Ovary (tissue), 3 donors: ENCODE measurements at regions not wholly inside any gene's neighbourhood (a gene's known extent, or its start where the extent isn't known, plus 50 kb on each side); places are given as distances from the start of the nearest gene placed in this dataset.

Experiments used
- EP300 ChIP-seq: sonication (generic); formaldehyde crosslinking; IDR thresholded peaks from one replicate; pipeline ENCODE4 v1.6.1; 2017; ENCODE audit warnings: antibody characterized with exemption
- TF ChIP-seq, protein P1 (sequence below), 3 donors: fragments of 450-650 bp in 2 of 3; fragments of 200-600 bp in 1 of 3; IDR thresholded peaks; one replicate each; pipeline versions ENCODE4 v1.5.1 to v1.8.0; 2016 to 2022; ENCODE audit warnings: antibody characterized with exemption in 3 of 3, mild to moderate bottlenecking in 1 of 3
- donor health status: DM: no; HTN: no; CAD: no.

DNA sequence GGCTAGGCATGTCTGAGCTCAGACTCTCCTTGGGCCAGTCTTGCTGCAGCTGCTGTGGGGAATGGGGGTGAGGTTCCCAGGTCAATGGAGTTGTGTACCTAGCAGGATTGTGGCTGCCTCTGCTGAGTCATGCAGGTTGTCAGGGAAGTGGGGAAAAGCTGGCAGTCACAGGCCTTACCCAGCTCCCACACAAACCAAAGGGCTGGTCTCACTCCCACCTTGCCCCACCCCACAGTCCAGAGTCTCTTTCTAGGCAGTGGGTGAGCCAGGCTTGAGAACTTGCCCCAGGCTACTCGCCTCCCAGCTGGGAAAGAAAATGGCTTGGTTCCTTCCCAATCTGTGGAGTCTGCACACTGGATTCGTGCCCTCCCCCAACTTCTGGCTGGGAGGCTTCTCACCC is 65.7 kb downstream of the SCP2D1 start:
- TF ChIP-seq, protein P1, sequence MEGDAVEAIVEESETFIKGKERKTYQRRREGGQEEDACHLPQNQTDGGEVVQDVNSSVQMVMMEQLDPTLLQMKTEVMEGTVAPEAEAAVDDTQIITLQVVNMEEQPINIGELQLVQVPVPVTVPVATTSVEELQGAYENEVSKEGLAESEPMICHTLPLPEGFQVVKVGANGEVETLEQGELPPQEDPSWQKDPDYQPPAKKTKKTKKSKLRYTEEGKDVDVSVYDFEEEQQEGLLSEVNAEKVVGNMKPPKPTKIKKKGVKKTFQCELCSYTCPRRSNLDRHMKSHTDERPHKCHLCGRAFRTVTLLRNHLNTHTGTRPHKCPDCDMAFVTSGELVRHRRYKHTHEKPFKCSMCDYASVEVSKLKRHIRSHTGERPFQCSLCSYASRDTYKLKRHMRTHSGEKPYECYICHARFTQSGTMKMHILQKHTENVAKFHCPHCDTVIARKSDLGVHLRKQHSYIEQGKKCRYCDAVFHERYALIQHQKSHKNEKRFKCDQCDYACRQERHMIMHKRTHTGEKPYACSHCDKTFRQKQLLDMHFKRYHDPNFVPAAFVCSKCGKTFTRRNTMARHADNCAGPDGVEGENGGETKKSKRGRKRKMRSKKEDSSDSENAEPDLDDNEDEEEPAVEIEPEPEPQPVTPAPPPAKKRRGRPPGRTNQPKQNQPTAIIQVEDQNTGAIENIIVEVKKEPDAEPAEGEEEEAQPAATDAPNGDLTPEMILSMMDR (IDR thresholded peaks at IDR 0.05), result no peak
- TF ChIP-seq EP300, result no peak
